Liver (tissue), 7 donors: ENCODE measurements at regions not wholly inside any gene's neighbourhood (a gene's known extent, or its start where the extent isn't known, plus 50 kb on each side); places are given as distances from the start of the nearest gene placed in this dataset.

ENCODE experiments used
- DNase-seq: peaks from one replicate; pipeline ENCODE4 v3.0.0-alpha.2; 2017; ENCODE audit warnings: low spot score
- H3K27ac ChIP-seq, 2 donors: one replicate each; pipeline ENCODE4 v1.7.0; 2013; ENCODE audit warnings: inconsistent platforms in 2 of 2, low read length in 2 of 2, control low read depth in 1 of 2, low read depth in 1 of 2, mild to moderate bottlenecking in 1 of 2
- H3K27me3 ChIP-seq, 4 donors: one replicate each; pipeline versions ENCODE4 v1.6.1 to v1.7.0; 2013; ENCODE audit warnings: low read length in 3 of 4, inconsistent platforms in 1 of 4, mild to moderate bottlenecking in 1 of 4, moderate library complexity in 1 of 4; ENCODE audit not compliant: control insufficient read depth in 4 of 4, insufficient read depth in 4 of 4
- H3K36me3 ChIP-seq, 4 donors: one replicate each; pipeline versions ENCODE4 v1.6.1 to v1.7.0; 2013; ENCODE audit warnings: low read length in 3 of 4, mild to moderate bottlenecking in 3 of 4, low read depth in 1 of 4, moderate library complexity in 1 of 4; ENCODE audit not compliant: control insufficient read depth in 4 of 4, insufficient read depth in 3 of 4
- H3K4me1 ChIP-seq, 4 donors: one replicate each; pipeline versions ENCODE4 v1.6.1 to v1.7.0; 2013; ENCODE audit warnings: low read length in 3 of 4, mild to moderate bottlenecking in 3 of 4, moderate library complexity in 1 of 4; ENCODE audit not compliant: control insufficient read depth in 4 of 4, insufficient read depth in 4 of 4
- H3K4me3 ChIP-seq, 3 donors: one replicate each; pipeline versions ENCODE4 v1.6.1 to v1.7.0; 2013; ENCODE audit warnings: low read length in 3 of 3, control low read depth in 1 of 3, low read depth in 1 of 3, mild to moderate bottlenecking in 1 of 3
- H3K9ac ChIP-seq, 2 donors: one replicate each; pipeline ENCODE4 v1.7.0; 2013; ENCODE audit warnings: low read length in 2 of 2, mild to moderate bottlenecking in 2 of 2, moderate library complexity in 2 of 2, control low read depth in 1 of 2, low read depth in 1 of 2
- H3K9me3 ChIP-seq, 4 donors: one replicate each; pipeline versions ENCODE4 v1.6.1 to v1.7.0; 2013; ENCODE audit warnings: low read length in 3 of 4; ENCODE audit not compliant: control insufficient read depth in 4 of 4
- FOXA2 ChIP-seq: IDR thresholded peaks from 2 replicates; pipeline ENCODE4 v1.6.1; 2016; ENCODE audit warnings: antibody characterized with exemption
- GABPA ChIP-seq, 2 donors: IDR thresholded peaks in 1 of 2; conservative IDR thresholded peaks in 1 of 2; 2 replicates each; pipeline ENCODE4 v1.6.1; 2016; ENCODE audit warnings: antibody characterized with exemption in 2 of 2, mild to moderate bottlenecking in 1 of 2, moderate library complexity in 1 of 2
- HNF4A ChIP-seq, 2 donors: conservative IDR thresholded peaks; 2 replicates each; pipeline ENCODE4 v1.6.1; 2016; ENCODE audit warnings: antibody characterized with exemption in 2 of 2, mild to moderate bottlenecking in 2 of 2
- JUND ChIP-seq, 2 donors: IDR thresholded peaks; 2 replicates each; pipeline ENCODE4 v1.6.1; 2016; ENCODE audit warnings: antibody characterized with exemption in 2 of 2
- NR2F2 ChIP-seq: IDR thresholded peaks from 2 replicates; pipeline ENCODE4 v1.6.1; 2016; ENCODE audit warnings: antibody characterized with exemption
- RAD21 ChIP-seq, 2 donors: IDR thresholded peaks; 2 replicates each; pipeline ENCODE4 v1.6.1; 2016; ENCODE audit warnings: antibody characterized with exemption in 2 of 2, mild to moderate bottlenecking in 2 of 2
- RXRA ChIP-seq, 2 donors: IDR thresholded peaks; 2 replicates each; pipeline ENCODE4 v1.6.1; 2017 to 2018; ENCODE audit warnings: antibody characterized with exemption in 2 of 2, mild to moderate bottlenecking in 1 of 2
- TAF1 ChIP-seq: conservative IDR thresholded peaks from 2 replicates; pipeline ENCODE4 v1.6.1; 2016; ENCODE audit warnings: antibody characterized with exemption, mild to moderate bottlenecking
- YY1 ChIP-seq: IDR thresholded peaks from 2 replicates; pipeline ENCODE4 v1.6.1; 2016; ENCODE audit warnings: antibody characterized with exemption, mild to moderate bottlenecking
- WGBS: extraction: QIAGEN DNeasy Blood & Tissue Kit; methylation state at CpG from one replicate; pipeline ENCODE4 v1.1.7; 2013; 5-methylcytosine and 5-hydroxymethylcytosine counted together
- TF ChIP-seq, protein P1 (sequence below): IDR thresholded peaks from 2 replicates; pipeline ENCODE4 v1.6.1; 2016; ENCODE audit warnings: antibody characterized with exemption
- TF ChIP-seq, protein P2 (sequence below): IDR thresholded peaks from 2 replicates; pipeline ENCODE4 v1.6.1; 2016; ENCODE audit warnings: antibody characterized with exemption
- donor health status: healthy.
- donor health status: healthy.
- donor health status: healthy.
- donor health status: healthy.

DNA sequence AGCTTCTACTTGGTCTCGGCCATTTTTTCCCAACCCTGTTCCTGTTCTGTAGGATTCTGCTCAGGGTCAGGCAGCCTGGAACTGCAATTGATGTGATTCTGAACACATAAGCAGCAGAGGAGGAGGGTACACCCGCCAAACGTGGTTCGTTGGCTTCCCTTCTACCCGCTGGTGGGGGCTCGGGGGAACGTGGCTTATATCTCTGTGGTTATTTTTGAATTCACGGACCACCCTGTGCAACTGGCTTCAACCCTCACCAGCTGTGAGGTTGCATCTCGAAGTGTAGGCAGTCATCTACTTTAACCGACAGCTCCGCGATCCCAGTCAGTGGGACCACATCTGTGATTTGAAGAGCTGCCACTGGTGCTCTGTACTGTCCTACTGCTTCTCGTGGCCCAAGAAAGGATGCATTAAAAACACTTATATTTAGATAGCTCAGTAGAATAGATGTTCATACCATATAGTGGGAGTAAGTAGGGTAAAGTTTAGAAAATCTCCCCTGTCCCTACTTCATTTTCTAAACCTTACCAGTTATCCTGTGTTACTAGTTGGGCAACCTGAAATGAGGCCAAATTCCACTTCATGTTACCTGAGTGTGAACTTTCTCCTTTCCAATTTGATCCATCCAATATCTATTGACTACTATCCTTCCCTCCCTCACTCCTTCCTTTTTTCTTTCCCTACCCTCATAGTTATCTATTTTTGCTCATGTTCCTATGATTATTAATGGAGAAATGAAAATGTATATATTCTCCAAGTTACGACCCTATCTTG lies 80.4 kb upstream of the BCOR start (continued):
- TF ChIP-seq, protein P1, sequence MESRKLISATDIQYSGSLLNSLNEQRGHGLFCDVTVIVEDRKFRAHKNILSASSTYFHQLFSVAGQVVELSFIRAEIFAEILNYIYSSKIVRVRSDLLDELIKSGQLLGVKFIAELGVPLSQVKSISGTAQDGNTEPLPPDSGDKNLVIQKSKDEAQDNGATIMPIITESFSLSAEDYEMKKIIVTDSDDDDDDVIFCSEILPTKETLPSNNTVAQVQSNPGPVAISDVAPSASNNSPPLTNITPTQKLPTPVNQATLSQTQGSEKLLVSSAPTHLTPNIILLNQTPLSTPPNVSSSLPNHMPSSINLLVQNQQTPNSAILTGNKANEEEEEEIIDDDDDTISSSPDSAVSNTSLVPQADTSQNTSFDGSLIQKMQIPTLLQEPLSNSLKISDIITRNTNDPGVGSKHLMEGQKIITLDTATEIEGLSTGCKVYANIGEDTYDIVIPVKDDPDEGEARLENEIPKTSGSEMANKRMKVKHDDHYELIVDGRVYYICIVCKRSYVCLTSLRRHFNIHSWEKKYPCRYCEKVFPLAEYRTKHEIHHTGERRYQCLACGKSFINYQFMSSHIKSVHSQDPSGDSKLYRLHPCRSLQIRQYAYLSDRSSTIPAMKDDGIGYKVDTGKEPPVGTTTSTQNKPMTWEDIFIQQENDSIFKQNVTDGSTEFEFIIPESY, result no peak
- TF ChIP-seq TAF1, result no peak

DNA sequence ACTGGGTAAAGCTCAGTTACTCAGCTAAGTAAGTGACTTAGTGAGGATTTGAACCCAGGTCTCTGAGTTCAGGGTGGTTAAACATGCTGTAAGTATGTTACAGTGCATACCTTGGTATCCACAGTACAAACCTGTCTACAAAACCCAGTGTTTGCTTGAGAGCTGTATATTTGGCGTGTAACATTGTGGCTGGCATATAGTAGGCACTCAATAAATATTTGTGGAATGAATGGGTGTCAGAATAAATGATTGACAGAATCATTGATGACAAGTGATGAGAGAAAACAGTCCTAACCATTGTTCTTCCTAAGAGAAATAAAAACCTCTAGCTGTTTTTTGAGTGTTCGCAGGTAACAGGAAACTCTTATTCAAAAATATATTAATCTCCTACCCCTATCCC lies 79.7 kb upstream of the BCOR start:
- WGBS, result 68% methylated on average over 2 of the region's 2 CpGs
- peaks cover 10 to 30% (median 21%) of the 10 kb centered on the region in 4 donors for H3K4me1 ChIP-seq
- TF ChIP-seq, protein P1, result no peak
- TF ChIP-seq HNF4A (conservative IDR thresholded peaks at IDR 0.05) (no peak), JUND (IDR thresholded peaks at IDR 0.05) (no peak), YY1 (no peak), GABPA (IDR thresholded peaks at IDR 0.05 in 1 of 2, conservative IDR thresholded peaks at IDR 0.05 in 1 of 2) (no peak), FOXA2 (no peak)

DNA sequence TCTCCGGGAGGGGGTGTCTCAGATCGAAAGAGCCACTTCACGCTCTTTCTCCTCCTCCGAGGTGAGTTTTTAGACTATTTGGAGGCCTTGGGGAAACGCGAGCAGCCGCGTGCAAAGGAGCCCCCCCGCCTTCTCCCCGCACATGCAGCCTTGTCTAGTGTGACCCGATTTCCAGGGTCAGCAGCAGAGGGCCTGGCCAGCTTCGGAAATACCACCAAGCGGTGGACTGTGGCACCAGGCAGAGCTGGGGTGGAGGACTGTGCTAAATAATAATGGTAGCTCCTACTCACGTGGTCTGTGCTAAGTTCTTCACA lies 79.3 kb upstream of the BCOR start:
- H3K9me3 ChIP-seq, result no peaks in the 10 kb centered on the region
- peak overlapping the region in 2 of 3 donors; percentile 41 to 74 for H3K4me3 ChIP-seq
- 8% methylated on average over 14 of the region's 14 CpGs for WGBS
- H3K27ac ChIP-seq, result peak overlapping the region; percentile 77 to 94
- no peaks in the 10 kb centered on the region for H3K27me3 ChIP-seq
- TF ChIP-seq GABPA (IDR thresholded peaks at IDR 0.05 in 1 of 2, conservative IDR thresholded peaks at IDR 0.05 in 1 of 2) (no peak), NR2F2 (peak; percentile 45), RXRA (IDR thresholded peaks at IDR 0.05) (peak in 1 of 2 donors; percentile 25), RAD21 (IDR thresholded peaks at IDR 0.05) (peak in 1 of 2 donors; percentile 33)
- TF ChIP-seq, protein P2, sequence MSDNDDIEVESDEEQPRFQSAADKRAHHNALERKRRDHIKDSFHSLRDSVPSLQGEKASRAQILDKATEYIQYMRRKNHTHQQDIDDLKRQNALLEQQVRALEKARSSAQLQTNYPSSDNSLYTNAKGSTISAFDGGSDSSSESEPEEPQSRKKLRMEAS, result peak; percentile 13
- no peaks in the 10 kb centered on the region for H3K36me3 ChIP-seq
- H3K4me1 ChIP-seq, result peaks cover 11 to 33% (median 22%) of the 10 kb centered on the region in 4 donors
- H3K9ac ChIP-seq, result peak overlapping the region in 1 of 2 donors; percentile 48
- no peak for DNase-seq

More for the DNA sequence above, 79.7 kb upstream of the BCOR start:
- Histone ChIP-seq H3K36me3 (no peaks in the 10 kb centered on the region), H3K27me3 (no peaks in the 10 kb centered on the region), H3K4me3 (peak overlapping the region in 1 of 3 donors; percentile 74), H3K9me3 (no peaks in the 10 kb centered on the region), H3K27ac (peak overlapping the region; percentile 77 to 94), H3K9ac (peak overlapping the region in 1 of 2 donors; percentile 47)
- no peak for DNase-seq
